ENCODE measurements at regions not wholly inside any gene's neighbourhood (a gene's known extent, or its start where the extent isn't known, plus 50 kb on each side); places are given as distances from the start of the nearest gene placed in this dataset.
"Not testable (repeated sequence)": the region's sequence is repeated elsewhere in the genome, so short reads cannot be mapped to it uniquely, and the experiment has no call there.

DNA sequence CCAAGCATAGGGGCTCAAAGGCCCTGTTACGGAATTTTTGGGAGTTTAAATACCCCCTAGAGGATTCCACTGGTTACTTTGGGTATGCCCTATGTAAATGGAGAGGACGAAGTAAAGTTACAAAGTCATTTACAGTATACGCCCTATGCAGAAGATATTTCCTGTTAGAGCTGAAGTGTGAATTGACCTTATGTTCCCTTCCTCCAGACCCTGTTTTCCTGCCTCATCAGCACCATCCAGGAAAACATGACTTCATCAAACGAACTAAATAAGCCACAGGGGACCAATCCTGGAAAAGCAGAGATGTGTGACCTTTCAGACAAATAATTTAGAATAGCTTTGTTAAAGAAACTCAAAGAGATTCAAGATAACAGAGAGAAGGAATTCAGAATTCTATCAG, 177.4 kb downstream of the SQOR start:
- no peak for DNase-seq

DNA sequence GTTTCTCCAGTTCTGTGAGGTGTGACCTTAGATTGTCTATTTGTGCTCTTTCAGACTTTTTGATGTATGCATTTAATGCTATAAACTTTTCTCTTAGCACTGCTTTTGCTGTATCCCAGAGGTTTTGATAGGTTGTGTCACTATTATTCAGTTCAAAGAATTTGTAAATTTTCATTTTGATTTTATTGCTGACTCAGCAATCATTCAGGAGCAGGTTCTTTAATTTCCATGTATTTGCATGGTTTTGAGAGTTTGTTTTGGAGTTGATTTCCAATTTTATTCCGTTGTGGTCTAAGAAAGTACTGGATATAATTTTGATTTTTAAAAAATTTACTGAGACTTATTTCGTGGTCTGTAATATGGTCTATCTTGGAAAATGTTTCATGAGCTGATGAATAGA, 182.7 kb downstream of the SQOR start:
- DNase-seq = not testable (repeated sequence)

DNA sequence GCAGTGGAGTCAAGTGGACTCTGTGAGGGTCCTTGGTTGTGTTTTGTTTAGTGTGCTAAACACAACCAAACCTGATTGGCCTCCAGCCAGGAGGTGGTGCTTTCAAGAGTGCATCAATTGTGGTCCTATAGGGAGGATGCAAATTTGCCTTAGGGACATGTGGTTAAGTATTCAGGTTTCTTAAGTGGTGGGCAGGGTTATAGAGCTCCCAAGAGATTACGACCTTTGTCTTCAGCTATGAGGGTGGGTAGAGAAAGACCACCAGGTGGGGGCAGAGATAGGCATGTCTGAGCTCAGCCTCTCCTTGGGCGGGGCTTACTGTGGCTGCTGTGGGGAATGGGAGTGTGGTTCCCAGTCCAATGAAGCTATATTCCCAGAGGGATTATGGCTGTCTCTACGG, 186.6 kb downstream of the SQOR start:
- no peak for DNase-seq

DNA sequence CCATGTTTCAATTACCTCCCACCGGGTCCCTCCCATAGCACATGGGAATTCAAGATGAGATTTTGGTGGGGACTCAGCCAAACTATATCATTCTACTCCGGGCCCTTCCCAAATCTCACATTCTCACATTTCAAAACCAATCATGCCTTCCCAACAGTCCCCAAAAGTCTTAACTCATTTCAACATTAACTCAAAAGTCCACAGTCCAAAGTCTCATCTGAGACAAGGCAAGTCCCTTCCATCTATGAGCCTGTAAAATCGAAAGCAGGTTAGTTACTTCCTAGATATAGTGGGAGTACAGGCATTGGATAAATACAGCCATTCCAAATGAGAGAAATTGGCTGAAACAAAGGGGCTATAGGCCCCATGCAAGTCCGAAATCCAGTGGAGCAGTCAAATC, 188.1 kb downstream of the SQOR start:
- not testable (repeated sequence) for DNase-seq

DNA sequence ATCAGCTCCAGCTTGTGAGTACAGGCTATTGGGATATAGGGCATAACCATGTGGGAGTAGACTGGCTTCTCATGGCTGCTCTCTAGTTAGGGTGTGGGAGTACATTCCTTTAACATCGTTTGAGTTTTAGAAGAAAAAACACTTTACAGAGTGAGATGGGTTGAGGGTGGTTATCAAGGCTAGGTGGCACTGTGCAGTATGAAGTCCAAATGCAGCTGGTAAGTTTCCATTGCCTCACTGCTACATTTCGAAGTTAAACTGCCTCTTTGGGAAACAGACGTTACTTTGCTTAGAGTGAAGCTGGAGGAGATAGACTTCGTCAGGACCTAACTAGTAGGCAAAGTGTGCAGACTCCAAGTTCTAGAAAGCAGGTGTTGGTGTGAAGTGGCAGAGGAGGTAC, 192.4 kb downstream of the SQOR start:
- no peak for DNase-seq

DNA sequence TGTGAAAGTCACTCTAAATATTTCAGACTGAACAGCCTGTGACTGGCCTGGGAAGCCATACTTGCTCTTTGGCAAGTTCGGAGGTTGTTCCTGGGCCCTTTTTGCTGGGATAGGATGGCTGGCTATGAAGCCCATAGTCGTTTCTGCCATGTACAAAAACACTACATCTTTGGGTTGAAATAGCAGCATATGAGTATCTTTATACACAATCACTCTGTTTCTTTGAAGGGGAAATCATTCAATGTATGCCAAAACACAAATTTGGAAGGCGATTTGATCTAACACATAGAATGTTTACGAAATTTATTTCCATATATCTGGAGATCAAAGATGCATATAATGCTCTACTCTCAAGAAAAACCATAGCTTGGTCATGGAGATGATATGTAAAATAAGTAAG, 192.9 kb downstream of the SQOR start:
- no peak for DNase-seq

DNA sequence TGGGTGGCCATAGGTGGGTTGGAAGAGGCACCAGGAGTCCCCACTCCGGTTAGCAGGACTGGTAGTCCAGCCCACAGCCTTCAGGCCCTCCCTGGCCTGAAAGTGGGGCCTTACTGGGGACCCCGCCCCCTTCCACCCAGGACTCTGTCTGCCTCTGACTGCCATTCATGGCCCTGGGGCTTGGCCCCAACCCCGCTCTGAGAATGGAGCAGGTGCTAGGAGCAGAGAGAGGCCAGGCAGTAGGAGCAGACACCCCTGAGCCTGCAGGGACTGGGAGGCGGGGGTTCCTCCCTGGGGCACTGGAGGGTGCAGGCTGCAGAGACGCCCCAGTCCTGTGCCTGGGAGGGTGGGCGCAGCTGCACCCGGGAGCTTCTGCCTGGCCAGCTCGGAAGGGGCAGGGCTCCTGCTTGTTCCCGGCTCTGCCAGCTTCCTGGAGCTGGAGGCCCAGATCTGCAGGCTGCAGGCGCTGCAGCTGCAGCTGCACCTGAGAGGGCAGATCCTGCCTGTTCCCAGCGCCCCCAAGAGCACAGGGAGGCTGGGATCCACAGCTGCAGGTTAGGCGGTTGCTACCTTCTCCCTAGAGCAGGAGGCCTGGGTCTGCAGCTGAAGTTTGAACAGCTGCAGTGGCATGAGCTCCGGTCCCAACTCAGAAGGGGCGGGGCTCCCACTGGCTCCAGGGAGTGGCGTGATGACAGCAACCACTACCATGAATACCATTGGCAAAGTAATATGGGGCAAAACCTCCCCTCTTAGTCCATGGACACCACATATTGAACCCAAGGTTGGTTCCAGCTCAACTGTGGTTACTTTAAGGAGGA, 194.7 kb downstream of the SQOR start:
- DNase-seq = no peak

DNA sequence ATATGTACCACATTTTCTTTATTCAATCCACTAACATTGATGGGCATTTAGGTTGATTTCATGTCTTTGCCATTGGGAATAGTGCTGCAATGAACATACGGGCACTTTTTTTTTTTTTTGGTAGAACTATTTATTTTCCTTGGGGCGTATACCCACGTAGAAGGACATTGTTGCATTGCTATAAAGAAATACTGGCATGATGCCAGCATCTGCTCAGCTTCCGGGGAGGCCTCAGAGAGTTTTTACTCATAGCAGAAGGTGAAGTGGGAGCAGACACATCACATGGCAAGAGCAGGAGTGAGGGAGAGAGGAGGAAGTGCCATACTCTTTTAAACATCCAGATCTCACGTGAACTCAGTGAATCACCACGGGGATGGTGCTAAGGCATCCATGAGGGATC, 197.0 kb downstream of the SQOR start:
- no peak for DNase-seq

DNA sequence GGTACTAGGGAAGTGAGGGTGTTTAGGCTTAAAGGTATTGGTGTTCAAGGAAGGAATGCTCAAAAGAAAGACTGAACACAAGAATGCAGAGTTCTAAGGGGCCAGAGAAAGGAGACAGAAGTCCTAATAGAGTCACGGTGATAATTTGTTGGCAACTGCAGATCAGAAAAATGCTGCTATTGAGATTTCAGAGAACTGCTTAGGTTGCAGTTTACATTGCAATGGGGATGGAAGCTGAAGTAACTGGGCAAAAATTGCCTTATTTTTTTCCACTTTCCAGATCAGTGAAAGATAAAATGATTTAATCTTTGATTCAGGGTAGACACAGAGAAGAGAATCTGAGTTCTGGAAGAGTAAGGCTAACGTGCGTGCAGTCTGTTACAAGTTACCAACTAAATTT, 199.8 kb downstream of the SQOR start:
- DNase-seq = no peak

DNA sequence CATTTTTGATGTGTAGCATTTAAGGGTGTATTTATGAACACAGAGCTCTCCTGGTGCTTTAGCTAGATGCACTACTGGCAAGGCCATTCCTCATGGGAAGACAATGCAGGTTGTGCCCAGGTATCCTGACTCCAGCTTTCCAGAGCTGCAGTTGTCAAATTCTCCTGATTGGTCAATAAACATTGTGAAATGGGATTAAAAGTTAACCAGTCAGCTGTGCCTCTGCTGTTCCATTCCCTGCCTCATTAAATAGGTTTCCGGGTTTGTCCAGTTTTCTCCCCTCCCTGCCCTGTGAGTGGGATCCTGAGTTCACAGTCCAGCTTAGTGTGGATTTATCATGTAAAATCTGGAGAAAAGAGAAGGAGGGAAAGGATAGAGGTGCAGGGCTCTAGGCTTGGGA, 207.3 kb downstream of the SQOR start:
- DNase-seq = no peak

DNA sequence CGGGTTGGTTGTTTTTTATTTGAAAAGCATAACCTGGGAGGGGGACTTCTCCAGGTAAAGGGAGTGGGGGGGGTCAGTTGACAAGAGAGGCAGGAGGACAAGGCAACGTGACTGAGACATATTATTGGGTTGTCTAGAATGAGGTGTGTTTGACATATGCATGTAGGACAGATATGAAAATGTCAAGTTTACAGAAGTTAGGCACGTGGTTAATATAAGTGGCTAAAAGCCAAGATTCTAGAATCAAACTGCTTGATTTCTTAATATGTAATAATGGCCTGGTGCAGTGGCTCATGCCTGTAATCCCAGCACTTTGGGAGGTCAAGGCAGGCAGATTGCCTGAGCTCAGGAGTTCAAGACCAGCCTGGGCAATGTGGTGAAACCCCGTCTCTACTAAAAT, 212.8 kb downstream of the SQOR start:
- DNase-seq = no peak

DNA sequence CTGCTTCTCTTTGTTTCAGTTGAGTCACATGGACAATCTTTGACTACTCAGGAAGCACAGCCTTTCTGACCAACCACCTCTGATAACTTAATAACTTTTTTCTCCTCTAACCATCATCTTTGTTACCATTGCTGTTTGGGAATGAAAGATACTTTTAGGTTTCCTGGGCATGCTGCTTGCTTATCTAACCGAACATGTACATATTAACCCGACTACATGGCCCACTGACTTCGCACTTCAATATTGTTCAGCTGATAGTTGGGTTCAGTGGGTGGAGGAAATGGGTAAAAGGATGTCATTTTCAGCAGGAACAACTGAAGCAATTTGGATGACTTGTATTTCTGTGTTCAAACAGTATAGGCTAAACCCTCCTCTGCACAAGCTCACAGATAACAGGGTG, 214.3 kb downstream of the SQOR start:
- no peak for DNase-seq

DNA sequence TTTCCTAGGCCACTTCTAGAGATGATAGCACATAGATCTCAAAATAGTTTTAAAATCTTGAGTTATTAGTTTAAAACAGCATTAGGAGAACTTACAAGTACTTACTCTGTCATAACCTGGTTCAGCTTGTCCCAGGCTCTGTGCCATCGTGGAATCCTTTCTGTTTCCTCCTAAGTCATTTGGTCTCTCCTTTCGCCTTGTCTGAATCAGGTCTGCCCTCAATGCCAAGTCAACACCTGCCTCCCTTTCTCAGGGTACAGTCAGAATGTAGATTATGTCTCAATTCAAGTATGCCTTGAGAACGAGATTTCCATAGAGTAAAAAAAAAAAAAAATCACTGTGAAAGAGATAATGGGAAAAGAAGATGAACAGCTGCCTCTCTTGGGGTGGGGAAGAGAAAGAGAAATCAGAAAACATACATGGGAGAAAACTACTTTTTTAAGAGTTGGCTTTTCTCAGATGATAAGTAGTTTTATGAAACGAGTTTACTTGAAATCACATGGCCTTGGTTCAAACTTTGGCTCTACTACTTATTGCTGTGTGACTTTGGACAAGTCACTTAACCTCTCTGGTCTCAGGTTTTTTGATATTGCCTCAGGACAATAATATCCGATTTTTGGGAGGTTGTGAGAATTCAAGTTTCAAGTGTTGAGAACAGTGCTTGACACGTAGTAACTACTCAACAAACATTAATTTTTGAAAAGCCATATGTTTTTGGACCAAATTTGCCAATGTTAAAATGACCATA, 219.8 kb downstream of the SQOR start:
- no peak for DNase-seq

DNA sequence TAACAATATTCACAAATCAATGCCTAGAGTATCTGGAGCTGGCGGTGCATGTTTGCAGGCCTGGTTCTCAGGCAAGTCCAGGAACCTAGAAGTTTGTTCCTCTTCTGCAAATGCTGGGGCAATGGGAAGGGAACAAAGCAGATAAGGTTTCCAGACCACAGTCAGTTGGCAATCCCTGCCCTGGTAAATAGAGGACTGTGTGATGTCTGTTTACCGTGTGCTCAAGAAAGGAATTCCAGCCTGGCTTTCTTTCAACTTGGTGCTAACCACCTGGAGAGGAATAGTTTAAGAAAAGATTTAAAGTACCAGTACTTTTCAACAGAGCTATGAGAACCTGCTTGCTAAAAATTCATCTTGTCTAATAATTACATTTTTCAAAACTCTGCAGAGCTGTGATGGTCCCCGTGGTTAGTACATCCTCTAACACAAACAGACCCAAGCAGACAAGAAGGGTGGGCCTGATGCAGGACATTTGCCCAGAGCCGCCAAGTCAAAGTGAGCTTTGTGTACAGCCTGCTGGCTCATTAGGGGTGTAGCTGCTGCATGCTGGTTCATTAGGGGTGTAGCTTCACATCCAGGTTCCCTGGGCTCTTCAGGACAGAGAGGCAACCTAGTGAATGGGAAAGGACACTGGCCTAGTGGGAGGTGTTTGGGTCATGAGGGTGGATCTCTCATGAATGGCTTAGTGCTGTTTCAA, 220.5 kb downstream of the SQOR start:
- DNase-seq = no peak

DNA sequence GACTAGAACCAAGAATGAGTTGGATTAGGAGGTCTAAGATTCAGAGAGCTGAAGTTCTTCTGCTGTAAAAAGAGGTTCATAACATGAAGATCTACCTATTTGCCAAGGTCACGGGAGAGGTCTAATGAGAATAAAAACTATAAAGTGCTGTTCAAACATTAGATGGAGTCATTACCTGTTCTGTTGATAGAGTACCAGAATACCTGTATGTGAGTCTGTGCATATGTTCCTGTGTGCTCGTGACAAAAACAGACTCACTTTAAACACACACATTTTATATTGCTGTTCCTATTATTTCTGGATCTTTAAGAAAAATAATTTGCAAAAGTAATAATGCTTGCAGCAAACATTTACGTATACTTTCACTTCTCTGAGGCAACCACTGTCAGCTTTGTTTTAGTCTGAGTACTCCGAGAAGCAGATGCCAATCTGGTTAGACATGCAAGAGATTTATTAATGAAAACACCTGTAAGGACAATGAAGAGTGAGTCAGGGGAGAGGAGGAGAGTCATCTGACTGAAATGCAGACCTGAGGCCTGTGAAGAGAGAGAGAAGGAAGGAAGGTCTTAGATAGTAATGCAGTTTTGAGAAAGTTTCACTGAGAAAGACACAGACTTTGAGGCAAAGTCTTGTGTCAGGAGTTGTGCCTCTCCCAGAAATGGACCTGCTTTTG, 221.2 kb downstream of the SQOR start:
- DNase-seq = no peak

DNA sequence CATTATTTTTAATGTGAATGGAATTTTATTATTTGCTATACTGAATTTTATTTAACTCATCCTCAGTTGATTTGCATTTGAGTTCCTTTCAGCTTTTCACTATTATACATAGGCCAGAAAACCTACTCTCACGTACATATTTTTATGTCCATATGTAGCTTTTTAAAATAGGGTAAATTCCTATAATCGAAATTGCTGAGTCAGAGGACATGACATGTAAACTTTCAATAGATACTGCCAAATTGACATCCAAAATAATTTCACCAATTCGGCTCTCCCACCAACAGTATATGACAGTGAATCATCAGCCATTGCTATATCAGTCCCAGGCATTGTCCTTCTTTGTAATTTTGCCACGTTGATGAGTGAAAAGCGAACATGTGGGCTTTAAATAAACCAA, 222.5 kb downstream of the SQOR start:
- DNase-seq = no peak

DNA sequence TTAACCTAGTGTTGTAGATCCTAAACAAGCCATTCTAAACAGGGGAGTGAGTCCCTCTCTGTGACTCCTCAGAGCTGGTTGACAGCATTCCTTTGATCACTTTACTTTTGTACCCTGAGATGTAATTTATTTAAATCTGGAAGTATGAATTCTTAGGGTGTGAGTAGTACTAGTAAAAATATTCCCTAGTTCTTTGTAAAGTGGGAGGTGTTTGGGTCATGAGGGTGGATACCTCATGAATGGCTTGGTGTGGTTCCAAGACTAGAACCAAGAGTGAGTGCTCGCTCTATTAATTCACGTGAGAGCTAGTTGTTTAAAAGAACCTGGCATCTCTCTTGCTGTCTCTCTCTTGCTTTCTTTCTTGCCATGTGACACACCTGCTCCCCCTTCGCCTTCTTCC, 223.7 kb downstream of the SQOR start:
- DNase-seq = no peak

DNA sequence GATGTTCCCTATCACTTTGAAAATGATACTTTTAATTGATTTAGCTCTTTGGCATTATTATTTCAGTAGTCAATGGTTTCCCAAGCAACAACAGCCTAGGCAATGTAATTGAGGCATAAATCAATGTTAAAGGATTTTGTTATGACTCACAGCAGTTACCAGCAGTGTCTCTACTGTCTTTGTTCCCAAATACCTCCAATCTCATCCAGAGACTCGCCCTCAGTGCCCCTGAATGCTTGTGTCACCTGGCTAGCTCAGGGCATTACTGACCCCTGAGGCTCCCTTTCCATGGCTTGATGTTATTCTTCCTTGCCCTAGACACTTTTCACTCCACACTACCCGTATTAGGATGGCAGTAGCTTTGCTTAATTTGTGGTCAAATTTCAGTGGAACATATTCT, 227.2 kb downstream of the SQOR start:
- no peak for DNase-seq

DNA sequence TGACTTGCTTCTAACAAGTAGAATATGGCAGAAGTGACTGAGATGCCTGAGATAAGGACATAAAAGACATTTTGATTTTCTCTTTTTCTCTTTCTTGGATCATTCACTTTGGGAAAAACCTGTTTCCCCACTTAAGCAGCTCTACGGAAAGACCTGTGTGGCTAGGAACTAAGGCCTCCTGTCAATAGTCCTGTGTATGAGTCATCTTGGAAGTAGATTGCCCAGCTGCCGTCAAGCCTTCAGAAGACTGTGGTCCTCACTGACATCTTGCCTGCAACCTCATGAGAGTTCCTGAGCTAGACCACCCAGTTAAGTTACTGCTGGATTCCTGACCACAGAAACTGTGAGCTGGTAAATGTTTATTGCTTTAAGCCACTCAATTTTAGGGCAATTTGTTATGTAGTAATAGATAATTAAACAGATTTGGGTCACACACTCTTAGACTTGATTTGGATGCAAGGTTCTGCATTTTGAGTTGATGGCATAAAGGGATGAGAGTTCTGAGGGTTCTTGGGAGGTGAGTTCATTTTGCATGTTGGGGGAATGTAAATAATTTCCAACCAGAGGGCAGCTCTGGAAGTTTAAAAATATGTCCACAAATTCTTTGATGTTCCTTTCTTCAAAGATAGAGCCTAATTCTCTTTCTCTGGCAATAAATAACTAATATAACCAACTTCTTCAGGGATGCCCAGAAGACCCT, 229.2 kb downstream of the SQOR start:
- no peak for DNase-seq

DNA sequence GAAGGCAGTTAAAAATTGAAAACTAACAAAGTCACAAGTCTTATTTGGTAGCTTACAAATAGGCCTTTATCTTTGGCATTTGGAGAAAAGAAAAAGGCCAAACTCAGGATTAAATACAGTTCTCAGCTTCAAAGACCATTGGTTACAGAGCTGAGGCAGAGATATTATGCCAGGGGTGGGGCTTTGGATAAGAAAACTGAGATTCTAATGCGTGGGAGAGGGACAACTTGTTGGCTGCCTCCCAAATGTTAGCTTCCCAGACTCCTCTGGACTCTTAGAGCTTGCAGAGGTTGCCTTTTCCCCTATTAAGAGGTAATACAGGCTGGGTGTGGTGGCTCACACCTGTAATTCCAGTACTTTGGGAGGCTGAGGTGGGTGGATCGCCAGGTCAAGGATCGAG, 231.8 kb downstream of the SQOR start:
- no peak for DNase-seq

DNA sequence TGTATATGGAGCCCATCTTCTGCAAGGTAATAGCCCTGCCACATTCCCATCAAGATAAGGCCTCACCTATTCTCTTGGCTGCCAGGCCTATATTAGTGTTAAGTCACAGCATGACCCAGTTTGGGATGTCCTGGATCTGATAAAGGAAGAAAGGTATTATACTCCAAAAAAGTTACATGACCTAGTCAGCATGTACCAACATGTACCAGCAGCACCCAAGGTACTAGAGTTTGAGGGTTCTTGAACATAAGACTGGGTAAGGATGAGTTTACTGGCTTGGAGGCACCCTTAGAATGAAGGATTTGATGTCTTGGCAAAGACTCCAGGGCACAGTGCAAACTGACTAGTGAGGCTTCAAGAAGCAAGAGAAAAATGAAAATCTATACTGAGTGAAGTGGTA, 232.5 kb downstream of the SQOR start:
- DNase-seq = no peak

DNA sequence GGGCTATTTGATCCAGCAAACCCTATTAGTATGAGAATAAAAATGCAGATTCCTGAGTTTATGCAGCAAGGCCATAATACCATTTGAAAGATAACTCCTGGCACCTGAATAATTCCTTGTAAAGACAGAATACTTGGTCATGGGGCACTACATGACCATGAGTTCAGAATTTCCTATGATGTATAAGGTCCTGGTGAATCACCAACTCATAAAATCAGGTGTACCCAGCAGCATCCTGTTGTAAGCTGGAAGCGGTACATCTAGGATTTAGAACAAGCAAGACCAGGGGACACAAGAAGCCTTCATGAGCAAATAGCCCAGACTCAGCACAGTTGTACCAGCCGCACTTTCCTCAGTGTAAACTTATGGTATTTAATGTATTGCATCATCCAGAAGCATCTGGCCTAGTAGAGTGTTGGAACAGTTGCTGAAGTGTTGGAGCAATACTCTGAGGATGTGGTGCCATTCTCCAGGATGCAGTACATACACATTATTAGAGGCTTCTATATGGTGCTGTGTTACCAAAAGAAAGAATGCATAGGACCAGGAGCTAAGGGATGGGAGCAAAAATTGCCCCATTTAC, 233.4 kb downstream of the SQOR start:
- no peak for DNase-seq
